8988T (cell line): ENCODE measurements at regions not wholly inside any gene's neighbourhood (a gene's known extent, or its start where the extent isn't known, plus 50 kb on each side); places are given as distances from the start of the nearest gene placed in this dataset.

Source experiments
- DNase-seq: peaks from one replicate; pipeline ENCODE4 v3.0.0; 2011

DNA sequence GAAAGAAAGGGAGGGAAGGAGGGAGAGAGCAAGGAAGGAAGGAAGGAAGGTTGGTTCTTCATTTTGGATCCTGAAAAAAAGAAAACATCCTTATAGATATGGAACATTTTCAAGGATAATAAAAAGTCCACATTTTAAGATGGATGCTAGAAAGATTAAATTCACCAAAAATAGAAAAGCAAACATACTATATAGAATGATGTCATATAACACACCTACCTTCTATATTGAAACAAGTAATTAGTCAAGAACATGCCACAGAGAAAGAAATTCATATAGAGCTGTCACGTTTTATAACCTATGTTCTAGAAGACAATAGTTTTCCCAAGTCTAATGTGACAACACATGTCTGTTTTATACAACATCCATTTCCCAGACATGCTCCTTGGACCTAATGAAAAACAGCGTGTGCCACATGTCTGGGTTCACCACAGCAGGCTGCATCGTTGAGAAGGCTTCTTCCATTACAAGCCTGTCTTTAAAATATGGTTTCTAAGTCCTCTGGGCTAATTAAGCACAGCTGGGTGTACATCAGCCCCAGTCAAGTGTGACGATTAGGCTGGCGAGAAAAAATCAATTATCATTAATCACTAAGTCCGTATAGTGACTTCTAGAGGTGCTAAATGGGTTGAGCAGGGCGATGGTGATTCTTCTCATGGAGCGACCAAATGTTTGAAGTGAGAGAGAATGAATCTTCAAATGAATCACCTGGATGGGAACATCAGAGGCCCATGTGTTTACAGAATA is 301.8 kb downstream of the TLE1 start:
- no peak for DNase-seq

DNA sequence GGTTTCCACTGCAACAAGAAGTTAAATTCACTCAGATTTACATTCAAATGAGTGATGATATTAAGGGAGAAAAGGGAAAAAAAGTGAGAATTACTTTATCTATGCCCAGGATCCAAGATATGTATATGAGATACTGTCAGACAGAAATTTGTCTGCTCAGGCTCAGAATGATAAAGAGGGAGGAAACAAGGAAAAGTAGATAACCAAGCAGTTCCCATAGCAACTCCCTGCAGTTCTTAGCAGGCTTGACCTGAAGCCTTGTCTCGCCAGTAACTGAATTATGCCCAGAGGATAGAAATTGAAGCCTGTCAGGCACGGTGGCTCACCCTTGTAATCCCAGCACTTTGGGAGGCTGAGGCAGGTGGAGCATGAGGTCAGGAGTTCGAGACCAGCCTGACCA is 304.4 kb downstream of the TLE1 start:
- DNase-seq = no peak

DNA sequence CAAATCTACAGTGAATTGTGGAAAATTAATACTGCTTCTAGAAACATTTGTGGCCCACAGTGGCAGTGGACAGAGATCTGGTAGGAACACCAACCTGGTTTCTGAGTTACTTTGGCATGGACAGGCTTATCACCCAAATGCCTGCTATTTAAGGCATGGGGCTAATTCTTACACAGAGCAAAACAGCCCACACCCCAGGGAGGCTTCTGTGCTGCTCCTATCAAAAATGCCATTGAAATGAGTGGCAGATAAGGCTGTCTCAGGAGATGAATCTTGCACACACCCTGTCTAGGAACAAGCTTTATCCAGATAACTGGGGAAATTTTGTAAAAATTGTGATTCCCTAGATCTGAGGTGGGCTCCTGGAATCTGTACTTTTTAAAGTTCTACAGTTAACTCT is 307.1 kb downstream of the TLE1 start:
- no peak for DNase-seq

DNA sequence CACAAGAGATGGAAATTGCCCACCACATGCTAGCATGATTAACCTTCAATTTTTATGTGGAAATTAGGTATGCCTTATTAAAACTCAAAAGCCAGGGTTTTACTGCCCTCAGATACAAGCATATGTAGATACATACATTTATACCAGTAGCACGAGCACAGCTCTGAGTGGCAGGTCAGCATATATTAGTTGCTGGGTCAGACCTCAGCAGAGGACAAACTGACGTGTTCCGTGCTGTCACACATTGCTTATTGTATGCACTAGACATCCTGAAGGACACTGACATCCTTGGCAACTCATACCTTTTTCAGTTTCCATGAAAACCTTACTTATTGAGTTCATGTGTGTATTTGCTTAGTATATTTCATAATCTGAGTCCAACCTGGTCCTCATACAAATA is 307.7 kb downstream of the TLE1 start:
- DNase-seq = no peak

DNA sequence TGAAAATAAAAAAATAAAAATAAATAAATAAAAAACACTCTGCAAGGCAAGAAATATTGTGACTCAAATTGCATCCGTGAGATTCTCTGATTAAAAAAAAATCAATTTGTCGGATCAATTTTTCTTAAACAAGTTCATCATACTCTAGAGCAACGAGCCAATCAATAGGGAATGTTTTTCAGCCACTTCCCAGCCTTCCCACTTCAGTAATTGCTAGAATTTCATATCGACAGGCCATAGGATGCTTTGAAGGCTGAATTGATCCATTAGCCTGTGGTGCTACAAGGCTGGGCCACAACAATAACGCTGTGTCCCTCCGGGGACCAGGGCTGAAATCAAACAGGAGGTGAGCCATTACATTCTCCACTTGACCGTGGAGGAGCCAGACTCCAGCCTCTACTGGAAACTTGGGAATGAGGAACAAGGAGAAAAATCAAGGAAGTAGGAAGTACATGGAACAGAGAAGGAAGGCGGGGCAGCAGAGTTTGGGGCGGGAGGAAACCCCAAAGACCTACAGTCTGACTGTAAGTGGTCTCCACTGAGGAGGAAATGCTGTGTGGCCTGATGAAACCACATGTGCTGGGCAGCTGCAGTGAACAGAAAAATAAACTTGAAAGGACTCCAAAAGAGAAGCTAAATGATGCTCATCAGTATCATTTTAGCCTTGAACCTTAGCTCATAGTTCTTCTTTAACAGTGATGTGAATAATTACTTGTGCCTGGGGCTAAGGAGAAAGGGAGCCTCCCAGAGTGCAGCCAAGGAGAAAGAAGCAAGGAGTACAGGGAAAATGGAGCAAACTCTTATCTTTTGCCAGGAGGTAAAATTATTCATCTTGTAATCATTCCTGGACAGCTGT is 308.6 kb downstream of the TLE1 start:
- DNase-seq = no peak

DNA sequence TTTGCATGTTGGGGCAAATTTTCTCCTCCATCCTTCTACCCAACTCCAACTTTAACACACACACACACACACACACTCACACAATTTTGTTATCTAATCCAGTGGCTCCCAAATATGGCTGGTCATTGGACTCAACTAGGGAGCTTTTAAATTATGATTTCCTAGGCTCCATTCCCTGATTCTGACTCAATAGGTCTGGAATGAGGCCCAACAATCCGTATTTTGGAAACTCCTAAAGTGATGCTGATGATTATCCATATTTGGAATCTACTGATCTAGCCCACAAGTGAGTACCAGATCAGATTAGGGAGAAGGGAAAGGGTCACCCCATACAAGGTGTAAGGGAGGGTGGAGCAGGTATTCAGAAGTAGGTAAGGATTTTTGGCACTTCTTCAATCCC is 309.7 kb downstream of the TLE1 start:
- DNase-seq = no peak

DNA sequence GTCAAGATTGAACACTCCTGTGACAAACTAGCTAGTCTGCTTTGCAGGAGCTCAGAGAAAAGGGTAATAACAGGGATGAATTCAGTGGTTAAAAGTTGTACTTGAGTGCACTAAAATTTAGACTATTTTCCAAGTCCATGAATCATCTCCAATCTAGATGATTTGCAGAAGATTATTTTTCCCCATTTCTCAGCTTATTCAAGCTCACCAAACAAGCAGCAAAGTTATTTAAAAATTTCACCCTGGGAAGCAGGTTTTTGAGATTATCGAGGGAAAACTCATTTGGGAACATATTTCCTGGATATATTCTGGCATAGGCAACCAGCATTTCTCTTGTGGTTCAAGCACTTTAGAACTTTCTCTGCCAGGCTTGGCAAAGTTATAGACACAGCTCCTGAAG is 311.4 kb downstream of the TLE1 start:
- no peak for DNase-seq

DNA sequence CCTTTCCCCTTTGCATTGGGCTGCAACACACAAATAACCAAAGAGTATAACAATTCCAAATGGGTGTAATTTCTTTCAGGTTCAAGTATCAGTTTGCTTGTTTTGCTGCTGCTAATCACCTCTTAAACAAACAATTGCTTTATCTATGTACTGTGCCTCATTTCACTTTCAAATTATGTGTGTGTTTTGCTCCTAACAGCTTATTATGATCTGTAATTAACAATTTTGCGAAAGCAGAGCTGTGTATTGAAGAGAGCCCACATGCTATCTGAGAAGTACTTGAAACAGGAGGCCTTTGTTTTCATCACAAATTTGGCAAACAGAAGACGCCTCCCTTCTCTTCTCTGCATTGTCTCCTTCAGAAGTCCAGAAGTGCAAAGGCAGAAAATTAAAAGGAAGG is 312.0 kb downstream of the TLE1 start:
- no peak for DNase-seq

DNA sequence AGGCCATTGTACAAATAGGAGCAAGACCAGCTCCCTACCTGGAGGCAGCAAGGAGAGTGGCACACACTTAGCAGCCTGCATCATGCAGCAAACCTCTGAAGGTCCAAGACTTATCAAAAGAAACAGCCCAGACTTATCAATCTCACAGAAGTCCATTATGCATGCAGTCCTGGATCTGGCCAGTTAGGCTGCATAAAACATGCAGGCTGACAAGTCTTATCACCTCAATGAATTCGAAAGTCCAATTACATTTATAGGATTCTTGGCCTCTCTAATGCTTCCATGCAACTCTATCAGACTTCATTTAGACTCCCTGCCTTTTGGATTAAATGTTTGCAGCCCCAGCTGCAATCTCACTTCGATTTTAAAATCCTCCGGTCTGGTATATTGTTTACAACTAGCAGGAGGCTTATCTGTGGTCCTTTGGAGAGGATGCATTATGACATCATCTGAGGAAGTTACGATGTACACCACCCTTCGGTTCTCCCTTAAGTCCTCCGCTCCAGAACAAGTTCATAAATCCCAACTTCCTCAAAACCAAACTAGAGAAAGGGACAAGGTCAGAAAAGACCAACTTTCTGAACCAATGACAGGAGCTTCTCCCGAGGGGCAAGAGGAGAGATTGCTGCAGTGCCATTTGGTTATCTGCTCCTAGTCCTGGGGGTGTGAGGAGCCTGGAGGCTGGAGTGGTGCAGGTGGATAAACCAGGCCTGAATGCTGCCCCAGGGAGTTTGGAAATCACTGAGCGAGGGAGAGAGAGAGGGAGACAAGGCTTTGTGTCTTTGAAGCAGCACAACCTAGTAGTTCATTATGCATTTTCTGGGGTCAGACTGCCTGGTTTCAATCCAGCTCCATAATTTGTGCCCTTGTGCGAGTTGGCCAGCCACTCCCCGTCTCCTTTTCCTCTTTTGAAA is 313.9 kb downstream of the TLE1 start:
- DNase-seq = no peak

DNA sequence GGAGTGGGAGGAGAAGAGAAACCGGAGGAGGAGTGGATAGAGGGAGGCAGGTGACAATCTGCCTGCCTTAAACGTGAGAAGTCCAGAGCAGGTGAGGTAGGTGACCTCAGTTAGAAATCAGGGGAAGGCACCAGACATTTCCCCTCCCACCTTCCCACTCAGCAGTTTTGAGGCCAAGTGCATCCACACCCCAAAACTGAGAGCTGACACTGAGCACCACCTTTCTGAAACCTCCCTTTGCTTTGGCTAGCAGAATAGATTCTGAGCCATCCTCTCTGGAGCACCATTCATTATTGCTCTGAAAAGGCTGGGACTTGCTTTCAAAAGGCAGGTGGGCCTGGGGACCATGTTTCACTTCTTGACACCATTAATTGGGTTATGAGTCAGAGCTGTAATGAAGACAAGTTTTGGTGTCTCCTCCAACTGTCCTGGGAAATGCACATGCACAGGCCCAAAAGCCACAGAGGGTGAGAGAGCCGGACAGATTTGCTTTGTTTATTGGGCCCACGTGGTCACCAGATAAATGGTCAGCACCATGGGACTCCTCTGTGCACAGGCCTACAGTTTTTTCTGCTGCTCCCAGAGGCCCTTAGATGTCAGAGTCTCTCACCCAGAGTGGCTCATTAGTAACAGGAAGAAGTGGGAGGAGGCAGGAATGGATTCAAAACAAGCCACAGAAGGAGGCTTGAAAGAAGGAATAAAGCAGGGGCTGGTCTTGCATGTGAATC is 314.7 kb downstream of the TLE1 start:
- DNase-seq = no peak

DNA sequence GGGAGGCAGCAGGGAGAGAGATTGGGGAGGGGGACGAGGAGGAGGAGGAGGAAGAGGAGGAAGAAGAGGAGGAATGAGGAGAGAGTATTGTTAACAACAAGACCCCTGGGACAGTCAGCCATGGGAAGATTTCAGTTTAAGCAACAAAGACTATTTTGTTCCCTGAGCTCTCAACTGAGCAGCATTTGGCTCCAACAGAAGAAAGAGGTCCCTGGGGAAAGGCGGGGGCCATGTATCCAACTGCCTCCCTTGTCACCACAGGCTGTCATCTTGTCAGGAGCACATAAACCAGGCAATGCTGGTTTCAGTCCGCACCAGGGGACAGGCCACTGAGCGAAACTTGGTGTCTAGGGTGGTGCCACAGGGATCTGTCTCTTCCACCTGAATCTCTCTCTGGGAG is 316.1 kb downstream of the TLE1 start:
- DNase-seq = no peak

DNA sequence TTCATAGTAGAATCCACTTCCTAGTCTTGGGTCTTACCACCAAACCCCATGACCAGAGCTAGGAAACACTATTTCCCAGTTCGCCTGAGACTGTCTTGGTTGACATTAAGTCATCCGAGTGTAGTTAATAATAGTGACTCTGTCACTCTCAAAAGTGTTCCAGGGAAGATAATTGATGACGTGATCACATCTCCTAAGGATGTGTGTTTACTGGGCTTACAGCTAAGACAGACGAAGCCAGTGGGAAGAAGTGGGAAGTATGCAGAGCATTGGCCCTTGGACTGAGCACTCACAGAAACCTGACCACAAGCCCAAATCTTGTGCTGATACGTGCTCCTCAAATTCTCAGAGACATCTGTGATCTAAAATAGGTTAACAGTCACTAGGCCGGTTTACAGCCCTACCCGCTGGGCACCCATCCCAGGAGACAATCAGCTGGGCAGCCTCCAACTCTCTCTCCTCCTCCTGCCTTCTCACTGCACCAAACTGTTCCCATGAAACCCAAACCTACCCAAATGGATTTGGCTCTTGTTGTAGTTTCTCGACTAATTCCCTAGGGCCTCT is 316.6 kb downstream of the TLE1 start:
- no peak for DNase-seq

DNA sequence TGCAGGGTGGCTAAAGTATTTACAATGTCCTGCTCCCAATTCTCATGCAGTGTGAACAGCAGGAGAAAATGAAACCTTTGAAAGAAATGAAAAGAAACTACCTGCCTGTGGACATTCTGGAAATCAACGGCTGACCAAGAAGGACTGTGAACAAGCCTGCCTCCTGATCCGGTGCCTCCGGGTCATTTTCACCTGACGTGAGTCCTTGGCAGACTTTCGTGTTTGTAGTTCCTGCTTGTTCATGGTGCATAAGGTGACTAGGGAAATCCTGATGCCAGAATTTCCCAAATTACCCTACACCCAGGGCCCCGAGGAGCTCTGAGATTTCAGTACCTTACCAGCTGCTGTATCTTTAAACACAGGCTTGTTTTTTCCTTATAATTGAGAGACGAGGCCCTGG is 317.5 kb downstream of the TLE1 start:
- DNase-seq = no peak

DNA sequence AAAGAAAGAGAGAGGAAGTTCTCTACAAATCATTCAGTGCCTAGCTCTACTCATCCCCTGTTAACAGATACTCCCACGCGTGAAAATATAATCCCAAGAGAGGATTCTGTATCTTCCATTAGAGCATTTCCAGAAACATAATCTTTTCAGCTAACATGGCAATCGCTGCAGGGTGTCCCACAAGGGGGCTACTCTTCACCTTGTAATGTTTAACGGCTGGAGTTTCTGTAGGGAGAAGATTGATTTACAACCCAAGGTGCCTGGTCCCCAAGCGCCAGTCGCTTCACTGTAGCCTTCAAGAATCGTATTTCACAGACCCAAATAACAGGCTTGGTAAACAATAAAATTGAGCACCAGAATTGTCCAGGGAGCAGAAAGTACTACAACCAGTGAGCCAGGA is 318.7 kb downstream of the TLE1 start:
- DNase-seq = no peak

DNA sequence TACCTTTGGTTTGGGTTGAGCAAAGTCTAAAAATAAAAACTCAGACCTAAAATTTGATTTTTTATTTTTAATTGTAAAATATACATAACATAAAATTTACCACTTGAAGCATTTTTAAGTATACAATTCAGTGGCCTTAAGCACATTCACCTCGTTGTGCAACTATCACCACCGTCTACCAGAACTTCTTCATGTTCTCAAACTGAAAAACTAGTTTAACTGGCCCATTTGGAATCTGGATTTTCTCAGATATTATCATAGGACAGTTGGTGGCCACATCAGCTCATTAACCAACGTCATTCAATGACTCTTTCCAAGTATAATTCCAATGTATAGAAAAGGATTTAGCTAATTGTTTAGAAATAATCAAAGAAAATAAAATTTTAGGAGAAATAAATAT is 319.3 kb downstream of the TLE1 start:
- no peak for DNase-seq

DNA sequence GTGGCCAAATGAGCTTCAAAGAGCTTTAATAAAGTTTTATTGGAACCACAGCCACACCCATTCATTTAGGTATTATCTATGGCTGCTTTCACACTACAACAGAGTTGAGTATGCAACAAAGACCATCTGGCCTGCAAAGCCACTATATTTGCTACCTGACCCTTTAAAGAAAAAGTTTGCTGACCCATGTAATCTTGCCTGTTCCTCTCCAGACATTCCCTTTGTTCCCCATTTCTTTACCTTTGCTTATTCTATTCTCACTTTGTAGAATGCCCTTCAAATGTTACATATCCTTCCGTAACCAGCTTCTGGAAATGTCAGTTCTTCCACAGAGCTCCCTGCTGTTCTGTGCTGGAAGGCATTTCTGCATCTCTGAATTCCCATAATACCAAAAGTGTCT is 320.2 kb downstream of the TLE1 start:
- DNase-seq = no peak

DNA sequence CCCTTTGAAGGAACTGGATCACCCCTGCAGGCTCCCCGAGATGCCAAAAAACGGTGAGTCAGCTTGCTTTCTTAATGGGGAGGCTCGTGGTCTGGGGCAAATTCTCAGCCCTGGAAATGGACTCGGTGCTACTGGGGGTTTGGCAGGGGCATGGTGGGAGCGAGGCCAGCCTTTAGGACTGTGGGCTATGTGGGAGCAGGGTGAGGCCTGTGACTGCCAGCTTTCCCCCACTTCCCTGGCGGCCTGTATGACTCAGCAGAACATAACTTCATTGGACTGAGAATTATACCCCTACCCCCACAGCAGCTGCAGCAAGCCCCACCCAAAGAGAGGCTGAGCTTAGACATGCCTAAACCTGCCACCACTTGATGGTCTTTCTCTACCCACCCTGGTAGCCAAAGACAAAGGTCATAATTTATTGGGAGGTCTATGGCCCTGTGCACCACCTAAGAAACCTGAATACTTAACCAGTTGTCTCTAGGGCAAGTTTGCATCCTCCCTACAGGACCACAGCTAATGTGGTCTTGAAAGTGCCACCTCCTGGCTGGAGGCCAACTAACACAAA is 325.3 kb downstream of the TLE1 start:
- no peak for DNase-seq

DNA sequence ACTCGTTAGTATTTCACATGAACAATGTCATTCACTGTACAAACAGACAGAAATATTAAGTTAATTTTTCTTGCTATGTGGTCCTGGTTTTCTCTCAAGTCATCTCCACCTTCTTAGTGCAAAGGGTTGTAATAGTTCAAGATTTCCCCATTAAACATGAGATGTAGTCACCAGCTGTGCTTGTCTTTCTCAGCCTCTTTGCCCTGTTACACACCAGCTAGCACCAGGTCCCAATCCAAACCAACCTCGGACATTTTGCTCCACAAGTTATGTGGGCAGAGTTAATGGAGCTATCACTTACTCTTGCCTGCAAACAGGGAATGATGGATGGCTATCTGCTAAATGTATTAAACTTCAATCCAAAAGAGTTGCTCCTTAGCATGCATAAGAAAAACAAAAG is 328.1 kb downstream of the TLE1 start:
- no peak for DNase-seq

DNA sequence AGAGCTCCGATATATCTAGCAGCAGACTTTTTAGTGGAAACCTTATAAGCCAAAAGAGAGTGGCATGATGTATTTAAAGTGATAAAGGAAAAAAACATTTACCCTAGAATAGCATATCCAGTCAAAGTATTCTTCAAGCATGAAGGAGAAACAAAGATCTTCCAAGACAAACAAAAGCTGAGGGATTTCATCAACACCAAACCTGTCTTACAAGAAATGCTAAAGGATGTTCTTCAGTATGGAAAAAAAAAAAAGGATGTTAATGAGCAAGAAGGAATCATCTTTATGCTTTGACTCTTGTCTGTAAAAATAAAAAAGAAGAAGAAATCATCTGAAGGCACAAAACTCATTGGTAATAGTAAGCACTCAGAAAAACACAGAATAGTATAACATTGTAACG is 338.2 kb downstream of the TLE1 start:
- DNase-seq = no peak

DNA sequence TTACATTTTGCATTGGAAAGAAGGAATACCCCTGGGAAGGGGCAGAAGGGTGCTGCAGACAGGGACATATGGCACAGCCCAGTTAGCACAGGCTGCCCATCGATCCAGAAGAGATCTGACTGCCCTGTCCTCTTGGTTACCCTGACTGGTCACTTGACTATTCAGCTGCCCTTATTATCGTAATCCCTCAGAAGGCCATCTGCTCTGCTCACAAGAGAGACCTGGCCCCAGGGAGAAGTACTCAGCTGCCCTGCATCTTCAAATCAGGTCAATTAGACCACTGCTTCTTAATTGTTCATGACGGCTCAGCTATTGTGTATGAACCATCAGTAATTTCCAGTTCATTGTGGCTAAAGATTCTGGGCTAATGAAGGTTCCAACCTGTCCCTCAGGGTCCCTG is 345.0 kb downstream of the TLE1 start:
- DNase-seq = no peak

DNA sequence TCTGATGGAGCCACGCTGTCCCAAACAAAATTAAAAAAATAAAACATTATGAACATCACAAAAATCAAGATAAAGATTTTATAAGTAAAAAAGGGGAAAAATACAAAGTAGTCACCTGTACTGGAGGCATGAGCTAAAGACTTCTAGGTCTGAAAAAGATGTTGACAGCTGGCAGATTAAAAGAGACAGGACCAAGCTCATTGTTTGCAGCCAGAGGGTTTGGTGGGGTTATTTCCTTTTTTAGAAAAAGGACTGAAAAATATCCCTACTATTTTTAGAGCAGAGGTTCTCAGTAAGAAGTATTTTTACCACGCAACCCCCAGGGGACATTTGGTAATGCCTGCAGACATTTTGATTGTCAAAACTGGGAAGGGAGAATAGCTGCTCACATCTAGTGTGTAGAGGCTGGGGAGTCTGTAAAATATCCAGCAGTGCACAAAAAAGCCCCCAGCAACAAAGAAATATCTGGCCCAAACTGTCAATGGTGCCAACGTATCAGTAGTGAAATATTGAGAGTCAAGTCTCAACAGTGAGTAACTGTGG is 353.4 kb downstream of the TLE1 start:
- no peak for DNase-seq

DNA sequence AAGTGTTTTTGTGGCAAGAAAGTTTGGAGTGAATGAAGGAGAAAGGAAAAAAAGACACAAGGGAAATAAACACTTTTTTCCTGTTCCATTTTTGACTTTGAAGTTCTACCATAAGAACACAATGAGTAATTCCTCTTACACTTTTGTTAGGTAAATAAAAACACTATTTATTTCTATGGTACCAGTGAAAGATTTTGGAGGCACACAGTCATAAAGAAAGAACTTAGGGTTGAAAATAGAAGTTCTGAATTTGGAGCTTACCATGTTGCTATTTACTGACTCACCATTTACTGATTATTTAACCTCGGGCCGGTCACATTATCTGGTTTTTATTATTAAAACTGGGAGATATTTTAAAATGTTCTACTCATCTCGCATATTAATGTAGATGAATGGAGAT is 367.8 kb downstream of the TLE1 start:
- no peak for DNase-seq
